ACC112 (cell line): ENCODE measurements at regions not wholly inside any gene's neighbourhood (a gene's known extent, or its start where the extent isn't known, plus 50 kb on each side); places are given as distances from the start of the nearest gene placed in this dataset.

Source experiments
- H2AFZ ChIP-seq: fragments of 200-600 bp; sonication (generic); one replicate; pipeline ENCODE4 v1.6.0; 2017; ENCODE audit warnings: antibody characterized with exemption, low read length; ENCODE audit not compliant: unreplicated experiment
- H3K27ac ChIP-seq: fragments of 200-600 bp; sonication (generic); 2 replicates; pipeline ENCODE4 v1.5.1; 2014; ENCODE audit warnings: low read depth, mild to moderate bottlenecking, antibody characterized with exemption, low read length, moderate library complexity
- H3K27me3 ChIP-seq: fragments of 200-600 bp; sonication (generic); 2 replicates; pipeline ENCODE4 v1.6.1; 2014; ENCODE audit warnings: mild to moderate bottlenecking, antibody characterized with exemption, low read length, moderate library complexity, mixed read lengths; ENCODE audit not compliant: insufficient read depth
- H3K36me3 ChIP-seq: fragments of 200-600 bp; sonication (generic); 2 replicates; pipeline ENCODE4 v1.6.1; 2016; ENCODE audit warnings: mild to moderate bottlenecking, antibody characterized with exemption, low read length, moderate library complexity, mixed read lengths; ENCODE audit not compliant: insufficient read depth
- H3K4me1 ChIP-seq: fragments of 200-600 bp; sonication (generic); one replicate; pipeline ENCODE4 v1.6.1; 2016; ENCODE audit warnings: low read length, mixed read lengths; ENCODE audit not compliant: insufficient read depth, unreplicated experiment, control insufficient read depth
- H3K4me3 ChIP-seq: fragments of 200-600 bp; sonication (generic); 2 replicates; pipeline ENCODE4 v1.5.1; 2014; ENCODE audit warnings: mild to moderate bottlenecking, low read depth, low read length
- H3K79me2 ChIP-seq: fragments of 200-600 bp; sonication (generic); one replicate; pipeline ENCODE4 v1.6.0; 2016; ENCODE audit warnings: low read length; ENCODE audit not compliant: control insufficient read depth, unreplicated experiment, insufficient read depth

DNA sequence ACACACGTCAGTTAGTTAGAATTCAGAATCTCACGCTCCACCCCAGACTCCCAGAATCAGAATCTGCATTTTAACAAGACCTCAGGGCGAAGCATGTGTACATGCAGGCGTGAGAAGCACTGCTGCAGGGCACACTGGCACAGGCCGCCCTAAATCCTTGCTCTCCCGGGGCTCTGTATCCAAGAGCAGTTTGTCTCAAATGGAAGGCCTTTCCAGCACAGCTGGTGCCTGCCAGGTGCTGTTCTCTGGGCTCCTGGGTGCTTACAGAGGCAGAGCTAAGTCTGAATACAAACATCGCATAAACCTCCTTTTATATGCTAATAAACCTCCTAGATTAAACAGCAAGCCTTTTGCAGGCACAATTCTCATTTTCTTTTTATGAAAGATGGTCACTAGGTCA is 119.1 kb upstream of the CD93 start:
- Histone ChIP-seq H2AFZ (no peak overlapping the region), H3K79me2 (no peaks in the 10 kb centered on the region), H3K27ac (no peak overlapping the region), H3K4me3 (no peak overlapping the region), H3K4me1 (no peaks in the 10 kb centered on the region), H3K27me3 (peaks cover 4% of the 10 kb centered on the region; the same call in 1 of the 2 replicates), H3K36me3 (no peaks in the 10 kb centered on the region)

DNA sequence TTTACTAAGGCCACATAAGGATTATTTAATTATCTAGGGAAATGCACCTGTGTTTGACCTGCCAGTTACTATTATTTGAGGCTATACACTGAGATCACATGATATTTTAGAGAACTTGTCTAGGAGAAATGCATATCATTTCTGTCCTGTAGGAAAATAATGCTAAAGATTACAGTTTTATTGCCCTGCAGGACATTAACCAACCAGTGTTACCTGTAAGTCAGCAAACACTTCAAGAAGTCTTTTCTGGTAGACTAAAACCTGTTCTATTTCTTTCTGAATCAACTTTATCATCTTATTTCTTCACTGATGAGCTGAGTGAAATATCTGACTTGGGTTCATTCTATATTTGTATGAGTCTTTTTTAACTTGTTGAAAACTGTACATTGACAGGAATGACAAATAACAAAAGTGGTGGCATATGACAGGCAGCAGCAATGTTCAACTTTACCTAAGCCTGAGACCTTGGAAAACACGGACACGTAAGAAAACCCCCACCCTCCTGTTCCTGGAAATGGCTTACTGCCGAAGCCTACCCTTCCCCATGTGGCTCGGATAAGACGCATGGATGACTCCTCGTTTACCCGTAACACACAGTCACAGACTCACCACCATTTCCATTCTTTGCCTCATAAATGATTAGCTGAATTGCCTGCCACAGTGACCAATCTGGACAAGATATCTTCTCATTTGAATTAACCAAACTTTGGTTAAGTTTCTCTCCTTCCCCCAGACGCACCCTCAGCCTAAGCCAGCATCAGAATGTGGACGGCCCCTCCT is 118.0 kb upstream of the CD93 start:
- no peak overlapping the region for H3K4me3 ChIP-seq
- H3K27ac ChIP-seq = no peak overlapping the region
- H3K79me2 ChIP-seq = no peaks in the 10 kb centered on the region
- 0 out of 2 replicates have a peak, but pooled peaks cover 4% of the 10 kb centered on the region for H3K27me3 ChIP-seq
- H2AFZ ChIP-seq = no peak overlapping the region
- H3K4me1 ChIP-seq = no peaks in the 10 kb centered on the region
- H3K36me3 ChIP-seq = no peaks in the 10 kb centered on the region

DNA sequence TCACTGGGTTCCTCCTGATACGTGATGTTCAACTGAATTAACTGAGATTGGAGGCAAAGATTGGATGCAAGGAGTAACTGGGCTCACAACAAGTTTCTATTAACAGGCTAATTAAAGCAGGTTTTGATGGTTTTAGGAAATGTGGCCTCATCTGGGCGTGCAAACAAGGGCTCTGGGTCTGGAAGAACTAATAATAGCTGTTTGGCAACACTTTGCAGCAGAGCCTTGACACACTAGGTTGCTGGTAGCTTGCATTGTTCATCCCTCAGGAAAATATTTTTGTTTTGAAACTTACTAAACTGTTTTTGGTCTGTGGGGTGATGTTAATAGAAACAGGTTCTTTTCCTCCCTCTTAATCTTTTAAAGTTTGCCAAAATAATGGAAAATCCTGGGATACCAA is 117.2 kb upstream of the CD93 start:
- no peak overlapping the region for H3K4me3 ChIP-seq
- H3K27ac ChIP-seq = no peak overlapping the region
- H3K36me3 ChIP-seq = no peaks in the 10 kb centered on the region
- no peak overlapping the region for H2AFZ ChIP-seq
- H3K79me2 ChIP-seq = no peaks in the 10 kb centered on the region
- H3K4me1 ChIP-seq = no peaks in the 10 kb centered on the region
- no peaks in the 10 kb centered on the region for H3K27me3 ChIP-seq

- Histone ChIP-seq H3K36me3 (no peaks in the 10 kb centered on the region), H3K79me2 (no peaks in the 10 kb centered on the region), H2AFZ (no peak overlapping the region), H3K4me1 (no peaks in the 10 kb centered on the region), H3K27ac (no peak overlapping the region), H3K27me3 (no peaks in the 10 kb centered on the region), H3K4me3 (no peak overlapping the region)
Observed at GRCh38 chr20:23201658-23202057, 115.5 kb upstream of the CD93 start.

- H3K36me3 ChIP-seq = no peaks in the 10 kb centered on the region
- H3K4me1 ChIP-seq = no peaks in the 10 kb centered on the region
- no peaks in the 10 kb centered on the region for H3K79me2 ChIP-seq
- no peak overlapping the region for H3K4me3 ChIP-seq
- no peak overlapping the region for H2AFZ ChIP-seq
- H3K27me3 ChIP-seq = no peaks in the 10 kb centered on the region
- no peak overlapping the region for H3K27ac ChIP-seq
Observed at GRCh38 chr20:23200914-23201313, 114.8 kb upstream of the CD93 start.

DNA sequence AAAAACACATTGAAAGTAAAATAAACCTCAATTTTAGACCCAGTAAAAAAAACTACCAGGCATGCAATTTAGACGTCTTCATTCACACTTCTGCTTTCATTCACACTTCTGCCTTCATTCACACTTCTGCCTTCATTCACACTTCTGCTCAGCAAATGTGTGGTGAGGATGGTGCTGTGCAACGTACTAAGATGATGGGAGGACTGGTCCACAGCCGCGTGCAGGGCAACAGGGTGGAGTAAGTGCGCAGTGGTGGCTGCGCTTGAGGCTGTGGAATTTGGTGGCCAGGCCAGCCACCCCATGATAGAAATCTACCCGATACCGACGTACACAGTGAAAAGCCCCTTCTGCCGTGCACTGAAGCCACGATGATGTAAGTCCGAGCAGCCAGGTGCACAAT is 114.3 kb upstream of the CD93 start:
- H3K36me3 ChIP-seq = no peaks in the 10 kb centered on the region
- no peaks in the 10 kb centered on the region for H3K27me3 ChIP-seq
- no peaks in the 10 kb centered on the region for H3K79me2 ChIP-seq
- H3K27ac ChIP-seq = no peak overlapping the region
- no peaks in the 10 kb centered on the region for H3K4me1 ChIP-seq
- no peak overlapping the region for H2AFZ ChIP-seq
- H3K4me3 ChIP-seq = no peak overlapping the region

DNA sequence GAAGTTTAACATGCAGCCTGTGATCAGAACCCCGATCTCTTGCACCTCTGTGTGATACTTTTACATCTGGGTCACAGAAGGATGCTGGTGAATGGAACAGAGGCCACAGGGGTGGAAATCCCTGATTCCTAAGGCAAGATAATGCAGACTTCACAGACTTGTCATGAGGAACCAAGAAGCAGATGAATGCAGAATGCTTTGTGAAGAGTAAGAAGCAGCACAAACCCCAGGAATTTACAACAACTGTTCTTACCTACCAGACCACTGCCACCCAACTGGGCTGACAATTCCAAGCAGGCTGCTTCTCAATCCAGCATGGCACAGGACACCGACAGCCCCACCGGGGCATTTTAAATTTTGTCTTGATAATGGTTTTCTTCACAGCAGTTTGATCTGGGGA is 113.2 kb upstream of the CD93 start:
- no peaks in the 10 kb centered on the region for H3K4me1 ChIP-seq
- no peaks in the 10 kb centered on the region for H3K79me2 ChIP-seq
- no peak overlapping the region for H2AFZ ChIP-seq
- no peak overlapping the region for H3K4me3 ChIP-seq
- H3K27me3 ChIP-seq = no peaks in the 10 kb centered on the region
- H3K36me3 ChIP-seq = no peaks in the 10 kb centered on the region
- H3K27ac ChIP-seq = no peak overlapping the region

GRCh38 chr20:23198815-23199214 is 112.7 kb upstream of the CD93 start:
- Histone ChIP-seq H3K4me1 (no peaks in the 10 kb centered on the region), H2AFZ (no peak overlapping the region), H3K36me3 (no peaks in the 10 kb centered on the region), H3K27me3 (no peaks in the 10 kb centered on the region), H3K79me2 (no peaks in the 10 kb centered on the region), H3K27ac (no peak overlapping the region), H3K4me3 (no peak overlapping the region)

DNA sequence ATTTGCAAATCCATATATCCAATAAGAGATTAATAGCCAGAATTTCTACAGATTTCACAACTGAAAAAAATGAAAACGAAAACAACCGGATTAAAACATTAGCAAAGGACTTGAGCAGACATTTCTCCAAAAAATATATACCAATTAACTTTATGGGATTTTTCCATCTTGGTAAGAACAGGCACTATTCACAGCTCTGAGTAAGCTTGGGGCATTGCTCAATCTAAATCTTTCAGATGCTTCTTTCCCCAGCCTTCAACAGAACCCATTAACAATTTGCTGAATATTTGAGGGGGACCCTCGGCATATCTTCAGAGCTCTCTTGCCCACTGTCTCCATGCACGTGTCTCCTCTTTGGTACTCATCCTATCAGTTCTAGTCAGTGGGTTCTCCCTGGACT is 111.7 kb upstream of the CD93 start:
- no peak overlapping the region for H2AFZ ChIP-seq

DNA sequence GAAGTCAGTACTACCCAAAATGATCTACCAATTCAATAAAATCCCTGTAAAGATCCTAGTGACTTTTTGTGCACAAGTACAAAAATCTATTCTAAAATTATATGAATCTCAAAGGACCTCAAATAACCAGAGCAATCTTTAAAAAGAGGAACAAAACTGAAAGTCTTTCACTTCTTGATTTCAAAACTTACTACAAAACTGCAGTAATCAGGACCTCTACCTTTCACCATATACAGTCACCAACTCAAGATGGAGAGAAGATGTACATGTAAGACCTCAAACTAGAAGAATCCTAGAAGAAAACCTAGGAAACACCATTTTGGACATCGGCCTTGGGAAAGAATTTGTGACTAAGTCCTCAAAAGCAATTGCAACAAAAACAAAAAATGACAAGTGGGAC is 109.5 kb upstream of the CD93 start:
- Histone ChIP-seq H3K27me3 (no peaks in the 10 kb centered on the region), H3K4me3 (no peak overlapping the region)

More for the DNA sequence above, 111.7 kb upstream of the CD93 start:
- Histone ChIP-seq H3K4me1 (no peaks in the 10 kb centered on the region), H3K79me2 (no peaks in the 10 kb centered on the region), H3K36me3 (no peaks in the 10 kb centered on the region), H3K27ac (no peak overlapping the region), H3K27me3 (no peaks in the 10 kb centered on the region), H3K4me3 (no peak overlapping the region)

DNA sequence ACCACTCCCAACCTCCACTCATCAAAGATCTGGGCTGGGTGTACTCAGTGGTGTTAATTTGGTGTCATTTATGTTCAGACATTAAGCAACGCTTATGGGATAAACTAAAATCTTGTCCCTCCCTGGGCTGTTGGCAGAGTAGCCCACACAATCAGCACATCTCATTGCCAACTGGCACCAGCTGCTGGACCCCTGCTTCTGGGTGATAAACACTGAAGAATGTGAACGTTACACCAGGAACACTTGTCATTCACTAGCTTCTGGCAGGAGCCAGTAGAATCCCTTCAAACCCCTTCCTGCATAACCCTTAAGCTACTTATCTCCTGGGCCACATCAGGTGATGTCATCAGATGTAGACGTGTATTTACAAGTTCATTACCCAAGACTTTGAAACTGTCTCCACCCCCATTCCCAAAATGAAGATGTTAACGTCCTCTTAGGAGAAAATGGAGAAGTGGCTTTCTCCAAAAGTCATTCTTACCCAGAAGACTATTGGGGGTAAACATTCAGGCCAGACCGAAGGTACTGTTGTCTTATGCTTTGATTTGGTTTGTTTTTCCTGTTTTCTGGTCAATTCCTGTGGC is 107.8 kb upstream of the CD93 start:
- H3K79me2 ChIP-seq = no peaks in the 10 kb centered on the region
- H3K27me3 ChIP-seq = peaks cover 4% of the 10 kb centered on the region; the same call in 1 of the 2 replicates
- no peaks in the 10 kb centered on the region for H3K4me1 ChIP-seq
- H2AFZ ChIP-seq = no peak overlapping the region
- H3K27ac ChIP-seq = no peak overlapping the region
- no peak overlapping the region for H3K4me3 ChIP-seq
- H3K36me3 ChIP-seq = no peaks in the 10 kb centered on the region

More for the DNA sequence above, 109.5 kb upstream of the CD93 start:
- Histone ChIP-seq H2AFZ (no peak overlapping the region), H3K79me2 (no peaks in the 10 kb centered on the region), H3K4me1 (no peaks in the 10 kb centered on the region), H3K36me3 (no peaks in the 10 kb centered on the region), H3K27ac (no peak overlapping the region)
